Heart right ventricle (tissue), 16 donors: ENCODE measurements at regions not wholly inside any gene's neighbourhood (a gene's known extent, or its start where the extent isn't known, plus 50 kb on each side); places are given as distances from the start of the nearest gene placed in this dataset.
"Not testable (repeated sequence)": the region's sequence is repeated elsewhere in the genome, so short reads cannot be mapped to it uniquely, and the experiment has no call there.

Experiments
- ATAC-seq, 8 donors: fragments of 200-7000 bp; cut with Tn5 transposase; one replicate each; pipeline ENCODE4 v1.9.1; 2020; ENCODE audit warnings: mild to moderate bottlenecking in 8 of 8, moderate library complexity in 8 of 8, moderate number of reproducible peaks in 1 of 8
- DNase-seq, 2 donors: peaks; one replicate each; pipeline ENCODE4 v3.0.0-alpha.2; 2020
- H3K27ac ChIP-seq, 10 donors: fragments of 200-600 bp; sonication (generic) in 2 of 10; one replicate each; pipeline versions ENCODE4 v1.5.0 to v1.8.0; 2020 to 2022; ENCODE audit warnings: mild to moderate bottlenecking in 3 of 10
- H3K27me3 ChIP-seq, 7 donors: fragments of 200-600 bp; one replicate each; pipeline ENCODE4 v1.8.0; 2021 to 2022; ENCODE audit warnings: mild to moderate bottlenecking in 2 of 7
- H3K36me3 ChIP-seq, 9 donors: fragments of 200-600 bp; sonication (generic) in 1 of 9; one replicate each; pipeline versions ENCODE4 v1.5.0 to v1.8.0; 2020 to 2022; ENCODE audit warnings: mild to moderate bottlenecking in 2 of 9
- H3K4me1 ChIP-seq, 9 donors: fragments of 200-600 bp; sonication (generic) in 1 of 9; one replicate each; pipeline versions ENCODE4 v1.5.0 to v1.8.0; 2020 to 2022; ENCODE audit warnings: mild to moderate bottlenecking in 4 of 9
- H3K4me3 ChIP-seq, 10 donors: fragments of 200-600 bp; sonication (generic) in 2 of 10; one replicate each; pipeline versions ENCODE4 v1.5.0 to v1.8.0; 2020 to 2022; ENCODE audit warnings: mild to moderate bottlenecking in 7 of 10, moderate library complexity in 2 of 10
- H3K9me3 ChIP-seq, 11 donors: fragments of 200-600 bp in 10 of 11; sonication (generic) in 2 of 11; one replicate each; pipeline versions ENCODE4 v1.5.0 to v1.8.0; 2013 to 2022; ENCODE audit warnings: mild to moderate bottlenecking in 2 of 11, control low read depth in 1 of 11, moderate library complexity in 1 of 11
- WGBS, 2 donors: extraction: QIAGEN DNeasy Blood & Tissue Kit; methylation state at CpG; one replicate each; pipeline ENCODE4 v1.1.7; 2013; ENCODE audit warnings: inconsistent platforms in 1 of 2; 5-methylcytosine and 5-hydroxymethylcytosine counted together
- intact Hi-C, 10 donors: fragments of 100-400 bp; cut with DNase I; formaldehyde crosslinking; loops; one replicate each; pipeline versions ENCODE4 v1.11.1 to v1.14.2; 2022
- TF ChIP-seq, protein P1 (sequence below), 9 donors: fragments of 200-600 bp; sonication (generic) in 2 of 9; IDR thresholded peaks; one replicate each; pipeline versions ENCODE4 v1.5.0 to v1.8.0; 2021 to 2022; ENCODE audit warnings: antibody characterized with exemption in 9 of 9, mild to moderate bottlenecking in 5 of 9, moderate library complexity in 1 of 9
- donor health status: Arrhythmogenic right ventricular cardiomyopathy.
- donor health status: ischemic (EF 13 %, LVEDD 7.1; RV severe dilation, severe dysfunction).
- donor health status: healthy with polysubstance abuse.
- donor health status: DM: no; HTN: yes; CAD: no.
- donor health status: DM: no; HTN: no; CAD: no.
- donor health status: ischemic (EF 25% LVEDD 6.9; RV normal size, moderate dysfunction).
- donor health status: ischemic (EF 25% LVEDD 5.7; RV mildly dilated, moderate dysfunction).
- donor health status: healthy.
- donor health status: DM: yes; HTN: yes; CAD: no.
- donor health status: Ischemic cardiomyopathy.
- donor health status: ischemic (EF 35%, LVEDD 5.7; RV mildly dilated, moderate dysfunction).
- donor health status: nonischemic (EF 11% LVEDD 7.7; RV severe dilation, severe dysfunction).
- donor health status: DM: yes; HTN: yes; CAD: no.
- donor health status: PGD.
- donor health status: ischemic (EF 29% LVEDD 5.4; RV normal size, mild dysfunction).
- donor health status: nonischemic (EF 23%, LVEDD 6.1; RV moderate dilation, normal function).

DNA sequence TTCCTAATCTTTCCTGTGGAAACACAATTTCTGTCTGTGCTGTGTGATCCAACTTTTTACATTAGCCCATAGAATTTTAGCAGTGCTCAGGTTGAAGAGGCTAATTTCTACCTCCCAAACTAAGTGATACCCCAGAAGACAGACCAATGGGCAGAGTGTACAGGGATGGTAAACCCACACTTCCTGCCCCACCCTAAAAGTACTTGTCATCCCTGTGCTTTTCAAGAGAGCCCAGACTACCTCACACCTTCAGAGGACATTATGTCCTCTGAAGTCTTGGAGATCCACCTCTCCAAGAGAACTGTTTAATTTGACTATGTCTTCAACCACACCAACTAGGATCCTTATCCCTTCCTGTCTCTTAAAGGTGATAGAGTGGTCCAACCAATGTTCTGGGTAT, 82.0 kb upstream of the ACSL1 start:
- Histone ChIP-seq H3K36me3 (no peaks in the 10 kb centered on the region), H3K4me1 (peaks cover 0 to 6% (median 0%) of the 10 kb centered on the region in 9 donors), H3K4me3 (no peak overlapping the region), H3K27me3 (no peaks in the 10 kb centered on the region), H3K9me3 (peaks cover 0 to 15% (median 8%) of the 10 kb centered on the region in 11 donors), H3K27ac (no peak overlapping the region)
- no peak for DNase-seq
- TF ChIP-seq, protein P1, sequence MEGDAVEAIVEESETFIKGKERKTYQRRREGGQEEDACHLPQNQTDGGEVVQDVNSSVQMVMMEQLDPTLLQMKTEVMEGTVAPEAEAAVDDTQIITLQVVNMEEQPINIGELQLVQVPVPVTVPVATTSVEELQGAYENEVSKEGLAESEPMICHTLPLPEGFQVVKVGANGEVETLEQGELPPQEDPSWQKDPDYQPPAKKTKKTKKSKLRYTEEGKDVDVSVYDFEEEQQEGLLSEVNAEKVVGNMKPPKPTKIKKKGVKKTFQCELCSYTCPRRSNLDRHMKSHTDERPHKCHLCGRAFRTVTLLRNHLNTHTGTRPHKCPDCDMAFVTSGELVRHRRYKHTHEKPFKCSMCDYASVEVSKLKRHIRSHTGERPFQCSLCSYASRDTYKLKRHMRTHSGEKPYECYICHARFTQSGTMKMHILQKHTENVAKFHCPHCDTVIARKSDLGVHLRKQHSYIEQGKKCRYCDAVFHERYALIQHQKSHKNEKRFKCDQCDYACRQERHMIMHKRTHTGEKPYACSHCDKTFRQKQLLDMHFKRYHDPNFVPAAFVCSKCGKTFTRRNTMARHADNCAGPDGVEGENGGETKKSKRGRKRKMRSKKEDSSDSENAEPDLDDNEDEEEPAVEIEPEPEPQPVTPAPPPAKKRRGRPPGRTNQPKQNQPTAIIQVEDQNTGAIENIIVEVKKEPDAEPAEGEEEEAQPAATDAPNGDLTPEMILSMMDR (IDR thresholded peaks at IDR 0.05): no peak
- intact Hi-C loops: loop anchor here in 2 of 10 donors (10.0 kb wide), 1 partner anchor 163 kb away; no protein-coding TSS in a partner anchor
- ATAC-seq: no peak

DNA sequence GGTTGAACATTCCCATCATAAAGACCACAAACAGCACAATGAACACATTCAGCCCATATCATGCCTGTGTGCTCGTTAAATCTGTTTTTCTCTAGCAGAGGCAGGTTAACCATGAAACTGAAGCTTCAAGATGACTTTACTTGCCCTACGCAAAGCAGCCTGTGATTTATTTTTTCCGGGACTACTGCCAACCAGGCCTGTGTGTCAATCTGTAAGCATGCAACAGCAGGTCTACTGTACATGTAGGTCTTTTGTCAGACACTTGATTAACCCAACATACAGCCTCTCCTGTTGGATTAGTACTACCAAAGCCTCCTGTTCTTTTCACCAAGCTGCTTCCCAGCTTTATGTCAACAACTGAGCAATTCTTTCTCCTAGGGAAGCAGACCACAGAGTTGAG, 85.5 kb upstream of the ACSL1 start:
- ATAC-seq (no peak), DNase-seq (no peak)
- peaks cover 0 to 6% (median 0%) of the 10 kb centered on the region in 9 donors for H3K4me1 ChIP-seq
- no peak overlapping the region for H3K27ac ChIP-seq
- H3K9me3 ChIP-seq: peaks cover 0 to 37% (median 10%) of the 10 kb centered on the region in 11 donors
- H3K27me3 ChIP-seq: no peaks in the 10 kb centered on the region
- TF ChIP-seq, protein P1 (IDR thresholded peaks at IDR 0.05): no peak
- H3K4me3 ChIP-seq: no peak overlapping the region
- intact Hi-C loops: no loop called here
- WGBS, 2 donors: 23 to 32% methylated on average over 3 of the region's 3 CpGs
- H3K36me3 ChIP-seq: no peaks in the 10 kb centered on the region

DNA sequence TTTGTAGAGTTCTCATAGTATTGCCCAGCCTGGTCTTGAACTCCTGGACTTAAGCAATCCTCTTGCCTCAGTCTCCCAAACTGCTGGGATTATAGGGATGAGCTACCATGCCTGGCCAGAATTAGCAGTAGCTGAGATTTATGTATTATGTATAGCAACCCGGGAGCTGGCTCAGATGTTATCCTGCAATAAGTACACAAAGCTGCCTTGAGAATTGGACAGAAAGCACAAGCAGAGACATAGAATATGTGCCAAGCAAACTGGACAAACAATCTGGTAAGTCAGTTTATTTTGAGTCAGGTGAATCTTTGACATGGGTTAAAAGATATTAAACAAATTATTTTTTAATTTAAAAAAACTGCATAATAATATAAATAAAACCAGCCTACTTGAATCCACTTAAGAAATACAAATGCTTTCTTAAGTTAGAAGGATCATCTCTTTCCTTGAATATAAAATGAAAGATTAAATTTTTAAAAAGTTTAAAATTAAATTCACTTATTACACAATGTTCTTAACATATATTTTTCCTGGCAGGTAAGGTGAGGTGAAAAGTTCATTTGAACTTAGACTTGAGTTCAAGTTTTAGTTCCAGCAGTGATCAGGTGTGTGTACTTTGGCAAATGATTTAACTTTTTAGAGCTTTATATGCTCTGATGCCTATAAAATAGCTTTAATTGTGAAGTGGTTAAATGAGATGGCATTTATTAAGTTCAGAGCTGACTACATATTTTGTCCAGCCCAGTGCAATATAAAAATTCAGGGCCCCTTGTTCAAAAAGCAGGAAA, 87.8 kb upstream of the ACSL1 start:
- no peaks in the 10 kb centered on the region for H3K36me3 ChIP-seq
- TF ChIP-seq, protein P1 (IDR thresholded peaks at IDR 0.05): no peak
- 90 to 92% methylated on average over 1 of the region's 1 CpG for WGBS, 2 donors
- no peak overlapping the region for H3K27ac ChIP-seq
- no peak overlapping the region for H3K4me3 ChIP-seq
- peaks cover 0 to 37% (median 10%) of the 10 kb centered on the region in 11 donors for H3K9me3 ChIP-seq
- intact Hi-C loops: no loop called here
- ATAC-seq: no peak
- peaks cover 0 to 6% (median 0%) of the 10 kb centered on the region in 9 donors for H3K4me1 ChIP-seq
- no peak for DNase-seq
- no peaks in the 10 kb centered on the region for H3K27me3 ChIP-seq

DNA sequence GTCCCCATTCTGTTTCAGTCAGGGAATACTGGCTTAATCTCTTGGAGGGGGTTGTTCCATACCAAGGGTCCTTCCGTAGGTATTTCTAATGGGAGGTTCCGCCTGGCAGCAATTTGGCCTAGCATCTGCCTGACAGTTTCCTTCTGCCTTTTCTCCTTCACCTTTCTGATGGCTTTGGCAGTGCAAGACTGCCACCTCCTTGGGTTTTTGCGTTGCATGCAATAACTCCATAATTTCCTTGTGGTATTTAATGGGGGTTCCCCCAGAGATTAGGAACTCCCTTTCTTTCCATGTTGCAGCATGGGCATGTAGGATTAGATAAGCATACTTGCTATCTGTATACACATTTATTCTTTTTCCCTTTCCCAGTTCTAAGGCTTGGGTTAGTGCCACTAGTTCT, 93.0 kb upstream of the ACSL1 start:
- H3K4me1 ChIP-seq, ATAC-seq, H3K36me3 ChIP-seq, H3K27ac ChIP-seq, intact Hi-C loops, DNase-seq, H3K4me3 ChIP-seq, H3K27me3 ChIP-seq: not testable (repeated sequence)
- H3K9me3 ChIP-seq: peaks cover 0 to 24% (median 0%) of the 10 kb centered on the region in 11 donors
- 85 to 86% methylated on average over 3 of the region's 3 CpGs for WGBS, 2 donors

DNA sequence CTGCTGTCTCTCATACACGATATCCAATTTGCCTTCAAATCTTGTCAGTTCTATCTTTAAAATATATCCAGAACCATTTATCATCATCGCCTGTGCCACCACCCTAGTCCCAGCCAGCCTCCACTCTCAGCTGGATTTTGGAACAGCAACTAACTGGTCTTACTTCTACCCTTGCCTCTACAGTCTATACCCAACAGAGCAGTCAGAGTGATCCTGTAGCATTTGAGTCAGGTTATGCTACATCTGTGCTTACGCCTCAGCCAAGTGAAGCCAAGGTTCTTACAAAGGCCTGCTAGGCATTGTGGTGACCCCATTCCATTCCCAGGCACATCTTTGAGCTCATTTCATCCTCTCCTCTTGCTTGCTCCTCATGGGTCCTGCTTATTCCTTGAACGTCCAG, 95.7 kb upstream of the ACSL1 start:
- no peak for DNase-seq

More for the DNA sequence above, 95.7 kb upstream of the ACSL1 start:
- no peak for ATAC-seq
- no peaks in the 10 kb centered on the region for H3K36me3 ChIP-seq
- no peaks in the 10 kb centered on the region for H3K4me1 ChIP-seq
- intact Hi-C loops: no loop called here
- no peak overlapping the region for H3K4me3 ChIP-seq
- no peaks in the 10 kb centered on the region for H3K27me3 ChIP-seq
- WGBS, 2 donors: 78 to 98% methylated on average over 4 of the region's 4 CpGs
- TF ChIP-seq, protein P1 (IDR thresholded peaks at IDR 0.05): no peak
- no peak overlapping the region for H3K27ac ChIP-seq
- H3K9me3 ChIP-seq: peaks cover 0 to 10% (median 0%) of the 10 kb centered on the region in 11 donors
